KBM-7 (cell line): ENCODE measurements at regions not wholly inside any gene's neighbourhood (a gene's known extent, or its start where the extent isn't known, plus 50 kb on each side); places are given as distances from the start of the nearest gene placed in this dataset.

ENCODE experiments used
- DNase-seq: peaks from one replicate; pipeline ENCODE4 v3.0.0-alpha.2; 2015
- in situ Hi-C: fragments of 300-500 bp; cut with MboI; formaldehyde crosslinking; loops from 2 replicates; pipeline ENCODE4 v1.14.3; 2020; ENCODE audit warnings: low sequenced_read_pairs, low pct_unique_long_range_greater_than_20kb, mixed read lengths

GRCh38 chr2:168336786-168337388 lies 89.5 kb upstream of the STK39 start:
- no peak for DNase-seq
- in situ Hi-C loops, result loop anchor here (25.0 kb wide), 2 partner anchors 350 to 575 kb away; partner anchors contain the start of gene G6PC2

GRCh38 chr2:168338292-168338691 lies 90.9 kb upstream of the STK39 start:
- in situ Hi-C loops, result loop anchor here (25.0 kb wide), 2 partner anchors 349 to 574 kb away; partner anchors contain the start of gene G6PC2
- DNase-seq, result no peak

- in situ Hi-C loops, result loop anchor here (25.0 kb wide), 2 partner anchors 348 to 573 kb away; partner anchors contain the start of gene G6PC2
- DNase-seq, result no peak
These were observed 91.5 kb upstream of the STK39 start for GRCh38 chr2:168338803-168339437.

- in situ Hi-C loops, result loop anchor here (25.0 kb wide), 2 partner anchors 346 to 571 kb away; partner anchors contain the start of gene G6PC2
These were observed 93.5 kb upstream of the STK39 start for GRCh38 chr2:168340931-168341330.

GRCh38 chr2:168343586-168343985 lies 96.2 kb upstream of the STK39 start:
- DNase-seq, result no peak
- in situ Hi-C loops, result loop anchor here (25.0 kb wide), 2 partner anchors 344 to 569 kb away; partner anchors contain the start of gene G6PC2

More at GRCh38 chr2:168340931-168341330, 93.5 kb upstream of the STK39 start:
- DNase-seq, result no peak

GRCh38 chr2:168344706-168345105 lies 97.3 kb upstream of the STK39 start:
- in situ Hi-C loops, result loop anchor here (25.0 kb wide), 2 partner anchors 343 to 568 kb away; partner anchors contain the start of gene G6PC2
- no peak for DNase-seq

- DNase-seq, result peak; percentile 75
- in situ Hi-C loops, result loop anchor here (25.0 kb wide), 2 partner anchors 342 to 567 kb away; partner anchors contain the start of gene G6PC2
These were observed 98.2 kb upstream of the STK39 start for GRCh38 chr2:168345601-168346000.

GRCh38 chr2:168346725-168347477 lies 99.5 kb upstream of the STK39 start:
- DNase-seq, result peak; percentile 87
- in situ Hi-C loops, result loop anchor here (25.0 kb wide), 2 partner anchors 340 to 565 kb away; partner anchors contain the start of gene G6PC2

GRCh38 chr2:168348076-168348475 lies 100.7 kb upstream of the STK39 start:
- peak; percentile 51 for DNase-seq
- in situ Hi-C loops, result loop anchor here (25.0 kb wide), 2 partner anchors 339 to 564 kb away; partner anchors contain the start of gene G6PC2

- DNase-seq, result no peak
These were observed 103.0 kb upstream of the STK39 start for GRCh38 chr2:168350380-168350779.

GRCh38 chr2:168353251-168353650 lies 102.8 kb upstream of the CERS6 start:
- in situ Hi-C loops, result no loop called here
- no peak for DNase-seq

More at GRCh38 chr2:168350380-168350779, 103.0 kb upstream of the STK39 start:
- in situ Hi-C loops, result no loop called here

GRCh38 chr2:168354499-168354898 lies 101.6 kb upstream of the CERS6 start:
- in situ Hi-C loops, result no loop called here
- DNase-seq, result peak; percentile 51

- in situ Hi-C loops, result no loop called here
- no peak for DNase-seq
These were observed 101.0 kb upstream of the CERS6 start for GRCh38 chr2:168355121-168355520.

GRCh38 chr2:168355779-168356476 lies 100.1 kb upstream of the CERS6 start:
- no peak for DNase-seq
- in situ Hi-C loops, result no loop called here

- DNase-seq, result no peak
- in situ Hi-C loops, result no loop called here
These were observed 99.6 kb upstream of the CERS6 start for GRCh38 chr2:168356477-168356835.

- DNase-seq, result no peak
- in situ Hi-C loops, result no loop called here
These were observed 98.1 kb upstream of the CERS6 start for GRCh38 chr2:168357797-168358472.

- in situ Hi-C loops, result no loop called here
- no peak for DNase-seq
These were observed 97.0 kb upstream of the CERS6 start for GRCh38 chr2:168359082-168359481.

GRCh38 chr2:168363347-168364092 lies 92.6 kb upstream of the CERS6 start:
- DNase-seq, result no peak
- in situ Hi-C loops, result no loop called here
